Neuronal stem cell (in vitro differentiated cells): ENCODE measurements at regions not wholly inside any gene's neighbourhood (a gene's known extent, or its start where the extent isn't known, plus 50 kb on each side); places are given as distances from the start of the nearest gene placed in this dataset.
A peak's percentile ranks its signal among the peaks of the same experiment; 100 is the strongest.

Experiments used
- DNase-seq: peaks from one replicate; pipeline ENCODE4 v3.0.0-alpha.2; 2013; ENCODE audit warnings: low spot score
- H2AFZ ChIP-seq: one replicate; pipeline ENCODE4 v1.6.1; 2013; ENCODE audit warnings: mild to moderate bottlenecking, low read length, inconsistent platforms
- H2AK5ac ChIP-seq: 2 replicates; pipeline ENCODE4 v1.6.1; 2013; ENCODE audit warnings: low read depth, mild to moderate bottlenecking, inconsistent platforms, low read length, moderate library complexity, mixed read lengths
- H2BK120ac ChIP-seq: 2 replicates; pipeline ENCODE4 v1.6.1; 2013; ENCODE audit warnings: low read depth, mild to moderate bottlenecking, inconsistent platforms, low read length, moderate library complexity, mixed read lengths
- H2BK12ac ChIP-seq: one replicate; pipeline ENCODE4 v1.6.1; 2013; ENCODE audit warnings: low read length, inconsistent platforms
- H2BK15ac ChIP-seq: 2 replicates; pipeline ENCODE4 v1.6.1; 2013; ENCODE audit warnings: mild to moderate bottlenecking, low read length, inconsistent platforms, mixed read lengths
- H2BK5ac ChIP-seq: one replicate; pipeline ENCODE4 v1.6.1; 2013; ENCODE audit warnings: inconsistent platforms, mild to moderate bottlenecking, low read length, moderate library complexity
- H3K14ac ChIP-seq: one replicate; pipeline ENCODE4 v1.6.1; 2013; ENCODE audit warnings: low read length, inconsistent platforms
- H3K18ac ChIP-seq: 2 replicates; pipeline ENCODE4 v1.6.1; 2013; ENCODE audit warnings: low read length, inconsistent platforms
- H3K23ac ChIP-seq: 2 replicates; pipeline ENCODE4 v1.6.1; 2013; ENCODE audit warnings: low read depth, mild to moderate bottlenecking, mixed read lengths, low read length, inconsistent platforms; ENCODE audit not compliant: poor library complexity
- H3K27ac ChIP-seq: replicated peaks from 3 replicates; pipeline ENCODE4 v1.5.1; 2013; ENCODE audit warnings: low read length, inconsistent platforms
- H3K27me3 ChIP-seq, 3 experiments: 2 replicates each; pipeline ENCODE4 v1.6.1; 2013; ENCODE audit warnings: low read length in 3 of 3, mild to moderate bottlenecking in 2 of 3, inconsistent platforms in 1 of 3, low read depth in 1 of 3, mixed read lengths in 1 of 3, moderate library complexity in 1 of 3; ENCODE audit not compliant: control insufficient read depth in 3 of 3, insufficient read depth in 3 of 3
- H3K36me3 ChIP-seq, 2 donors: replicated peaks in 1 of 2; 2 replicates each; pipeline ENCODE4 v1.6.1; 2013; ENCODE audit warnings: low read length in 2 of 2; ENCODE audit not compliant: control insufficient read depth in 2 of 2, insufficient read depth in 2 of 2
- H3K4ac ChIP-seq: 2 replicates; pipeline ENCODE4 v1.6.1; 2013; ENCODE audit warnings: inconsistent platforms, mild to moderate bottlenecking, low read length, moderate library complexity
- H3K4me1 ChIP-seq, 2 donors: 1 replicate in 1 of 2; 2 replicates in 1 of 2; pipeline ENCODE4 v1.6.1; 2013; ENCODE audit warnings: low read length in 2 of 2, low read depth in 1 of 2; ENCODE audit not compliant: control insufficient read depth in 2 of 2, insufficient read depth in 1 of 2
- H3K4me2 ChIP-seq: one replicate; pipeline ENCODE4 v1.6.1; 2013; ENCODE audit warnings: mild to moderate bottlenecking, low read length, inconsistent platforms; ENCODE audit not compliant: insufficient read depth, poor library complexity, severe bottlenecking
- H3K4me3 ChIP-seq, 2 donors: 2 replicates each; pipeline ENCODE4 v1.5.1; 2013; ENCODE audit warnings: low read length in 2 of 2, mild to moderate bottlenecking in 2 of 2, inconsistent platforms in 1 of 2, moderate library complexity in 1 of 2
- H3K79me1 ChIP-seq: one replicate; pipeline ENCODE4 v1.6.1; 2013; ENCODE audit warnings: low read depth, mild to moderate bottlenecking, inconsistent platforms, low read length, moderate library complexity
- H3K9ac ChIP-seq: one replicate; pipeline ENCODE4 v1.6.1; 2013; ENCODE audit warnings: mild to moderate bottlenecking, low read depth, low read length, inconsistent platforms; ENCODE audit not compliant: poor library complexity
- H3K9me3 ChIP-seq, 2 donors: replicated peaks in 1 of 2; 2 replicates each; pipeline versions ENCODE3 to v1.6.1; 2013; ENCODE audit warnings: low read length in 2 of 2, mild to moderate bottlenecking in 2 of 2, inconsistent platforms in 1 of 2, low read depth in 1 of 2, mixed read lengths in 1 of 2, moderate library complexity in 1 of 2; ENCODE audit not compliant: control insufficient read depth in 2 of 2, insufficient read depth in 1 of 2
- H4K8ac ChIP-seq: one replicate; pipeline ENCODE4 v1.6.1; 2013; ENCODE audit warnings: low read depth, mild to moderate bottlenecking, inconsistent platforms, low read length, moderate library complexity
- H4K91ac ChIP-seq: one replicate; pipeline ENCODE4 v1.6.1; 2013; ENCODE audit warnings: low read length, low read depth, mild to moderate bottlenecking, inconsistent platforms; ENCODE audit not compliant: poor library complexity
- WGBS, 2 donors: extraction: QIAGEN DNeasy Blood & Tissue Kit; methylation state at CpG; one replicate each; pipeline ENCODE4 v1.1.7; 2013; ENCODE audit warnings: missing lambda C conversion rate in 2 of 2, mixed read lengths in 1 of 2; ENCODE audit not compliant: insufficient read length in 2 of 2, insufficient replicate concordance in 1 of 2; ENCODE audit errors: extremely low coverage in 2 of 2; 5-methylcytosine and 5-hydroxymethylcytosine counted together

DNA sequence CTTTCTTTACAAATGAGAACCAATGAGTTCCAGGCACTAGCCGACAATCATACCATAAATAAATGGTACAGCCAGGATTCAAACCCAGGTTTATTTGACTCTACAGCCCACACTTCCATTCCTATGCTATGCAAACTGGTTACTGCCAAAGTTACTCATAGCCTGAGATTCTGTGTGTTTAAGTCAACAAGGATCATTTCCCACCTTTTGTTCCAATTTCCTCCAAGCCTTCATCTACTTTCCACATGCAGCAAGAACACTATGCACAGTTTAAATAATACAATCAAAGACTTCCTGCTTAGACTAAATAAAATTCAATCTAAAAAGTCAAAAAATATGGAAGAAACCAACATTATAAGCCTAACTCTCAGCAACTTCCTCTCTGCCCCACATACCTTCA is 59.2 kb upstream of the KLF12 start:
- Histone ChIP-seq H3K4me1 (peaks cover 3 to 8% of the 10 kb centered on the region in 2 donors), H4K8ac (no peak overlapping the region), H3K23ac (no peak overlapping the region), H3K79me1 (no peaks in the 10 kb centered on the region), H3K27me3 (no peaks in the 10 kb centered on the region), H4K91ac (no peak overlapping the region), H3K36me3 (no peaks in the 10 kb centered on the region), H2BK15ac (no peak overlapping the region), H3K18ac (no peak overlapping the region), H3K4me2 (no peak overlapping the region), H3K14ac (no peak overlapping the region), H3K4me3 (no peak overlapping the region), H3K9ac (no peak overlapping the region), H3K27ac (no peak overlapping the region), H2BK120ac (no peak overlapping the region), H2BK12ac (no peak overlapping the region), H3K9me3 (no peaks in the 10 kb centered on the region), H2BK5ac (no peak overlapping the region), H2AK5ac (no peak overlapping the region), H3K4ac (no peak overlapping the region), H2AFZ (no peak overlapping the region)
- no peak for DNase-seq
- no CpG with 5 or more reads among the region's 1 CpG for WGBS, 2 donors

- WGBS, 2 donors, result no CpG with 5 or more reads among the region's 3 CpGs
- Histone ChIP-seq H2BK15ac (no peak overlapping the region), H3K23ac (no peak overlapping the region), H3K9me3 (no peaks in the 10 kb centered on the region), H3K14ac (no peak overlapping the region), H3K36me3 (no peaks in the 10 kb centered on the region), H3K27me3 (no peaks in the 10 kb centered on the region), H2BK5ac (no peak overlapping the region), H3K4me3 (no peak overlapping the region), H2AFZ (peak overlapping the region; percentile 68), H3K4ac (no peak overlapping the region), H2AK5ac (no peak overlapping the region), H3K4me1 (peaks cover 4 to 8% of the 10 kb centered on the region in 2 donors), H4K91ac (no peak overlapping the region), H3K4me2 (no peak overlapping the region), H3K79me1 (no peaks in the 10 kb centered on the region), H3K18ac (no peak overlapping the region), H2BK12ac (no peak overlapping the region), H3K27ac (no peak overlapping the region), H3K9ac (no peak overlapping the region), H2BK120ac (no peak overlapping the region), H4K8ac (no peak overlapping the region)
- DNase-seq, result peak; percentile 9
These were observed 57.2 kb upstream of the KLF12 start for GRCh38 chr13:74191410-74191809.

DNA sequence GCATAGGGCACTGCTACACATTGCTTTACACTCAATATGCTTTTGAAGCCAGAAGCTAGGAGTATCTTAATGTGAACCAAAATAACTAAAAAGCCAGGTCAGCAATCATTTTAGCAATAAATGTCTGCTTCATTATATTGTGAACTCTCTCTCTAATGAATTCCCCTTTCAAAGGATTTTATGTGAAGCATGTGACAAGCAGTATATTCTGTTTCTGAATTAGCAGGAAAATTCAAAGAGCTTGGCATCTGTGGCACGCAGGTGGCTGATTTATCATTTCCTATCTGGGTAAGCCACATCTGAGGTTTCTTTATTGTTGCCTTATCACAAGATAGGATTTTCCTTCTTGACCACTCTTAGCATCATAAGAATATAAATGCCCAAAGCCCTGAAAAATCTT is 56.8 kb upstream of the KLF12 start:
- no peak overlapping the region for H3K4me2 ChIP-seq
- H2BK12ac ChIP-seq, result no peak overlapping the region
- no peak for DNase-seq
- H3K9me3 ChIP-seq, result no peaks in the 10 kb centered on the region
- H3K18ac ChIP-seq, result no peak overlapping the region
- H2AFZ ChIP-seq, result peak overlapping the region; percentile 68
- no peak overlapping the region for H2BK5ac ChIP-seq
- no peak overlapping the region for H2BK15ac ChIP-seq
- no peak overlapping the region for H3K4me3 ChIP-seq
- no peak overlapping the region for H3K27ac ChIP-seq
- H3K27me3 ChIP-seq, result no peaks in the 10 kb centered on the region
- H3K23ac ChIP-seq, result no peak overlapping the region
- no peak overlapping the region for H3K9ac ChIP-seq
- no peak overlapping the region for H4K8ac ChIP-seq
- no peak overlapping the region for H2BK120ac ChIP-seq
- no peak overlapping the region for H2AK5ac ChIP-seq
- no peaks in the 10 kb centered on the region for H3K36me3 ChIP-seq
- H3K4me1 ChIP-seq, result peaks cover 4 to 8% of the 10 kb centered on the region in 2 donors
- no peak overlapping the region for H3K4ac ChIP-seq
- H3K79me1 ChIP-seq, result no peaks in the 10 kb centered on the region
- no peak overlapping the region for H4K91ac ChIP-seq
- WGBS, 2 donors, result no CpG with 5 or more reads among the region's 1 CpG
- no peak overlapping the region for H3K14ac ChIP-seq

- H2BK120ac ChIP-seq, result no peak overlapping the region
- no peak overlapping the region for H3K14ac ChIP-seq
- no peak overlapping the region for H3K23ac ChIP-seq
- WGBS, 2 donors, result no CpG with 5 or more reads among the region's 2 CpGs
- no peak overlapping the region for H2AK5ac ChIP-seq
- no peak overlapping the region for H3K9ac ChIP-seq
- no peak overlapping the region for H2BK5ac ChIP-seq
- H3K27me3 ChIP-seq, result no peaks in the 10 kb centered on the region
- H2BK12ac ChIP-seq, result no peak overlapping the region
- no peak overlapping the region for H3K4me2 ChIP-seq
- H3K4me3 ChIP-seq, result no peak overlapping the region
- no peak for DNase-seq
- H2AFZ ChIP-seq, result no peak overlapping the region
- no peaks in the 10 kb centered on the region for H3K36me3 ChIP-seq
- no peaks in the 10 kb centered on the region for H3K79me1 ChIP-seq
- no peak overlapping the region for H2BK15ac ChIP-seq
- no peak overlapping the region for H4K91ac ChIP-seq
- no peak overlapping the region for H3K4ac ChIP-seq
- no peaks in the 10 kb centered on the region for H3K9me3 ChIP-seq
- peaks cover 4 to 8% of the 10 kb centered on the region in 2 donors for H3K4me1 ChIP-seq
- no peak overlapping the region for H3K18ac ChIP-seq
- no peak overlapping the region for H3K27ac ChIP-seq
- H4K8ac ChIP-seq, result no peak overlapping the region
These were observed 53.4 kb upstream of the KLF12 start for GRCh38 chr13:74187564-74187963.
